WERI-Rb-1 (cell line): ENCODE measurements at regions not wholly inside any gene's neighbourhood (a gene's known extent, or its start where the extent isn't known, plus 50 kb on each side); places are given as distances from the start of the nearest gene placed in this dataset.

ENCODE experiments used
- DNase-seq: peaks from one replicate; pipeline ENCODE4 v3.0.0-alpha.2; 2020
- H3K27ac ChIP-seq: fragments of 250-450 bp; sonication (Bioruptor Pico); 2 replicates; pipeline ENCODE4 v1.5.1; 2020; ENCODE audit warnings: mild to moderate bottlenecking, moderate library complexity
- H3K27me3 ChIP-seq: fragments of 250-450 bp; sonication (Bioruptor Pico); 2 replicates; pipeline ENCODE4 v1.5.1; 2021; ENCODE audit warnings: mild to moderate bottlenecking, low read depth, moderate library complexity; ENCODE audit not compliant: insufficient read depth, severe bottlenecking
- H3K36me3 ChIP-seq: fragments of 250-450 bp; sonication (Bioruptor Pico); 2 replicates; pipeline ENCODE4 v1.5.1; 2020; ENCODE audit warnings: mild to moderate bottlenecking, moderate library complexity
- H3K4me3 ChIP-seq: 2 replicates; pipeline ENCODE4 v1.5.1; 2011; ENCODE audit warnings: low read depth, mild to moderate bottlenecking, control low read depth, low read length
- H3K9me3 ChIP-seq: fragments of 250-450 bp; sonication (Bioruptor Pico); 2 replicates; pipeline ENCODE4 v1.5.1; 2021; ENCODE audit warnings: mild to moderate bottlenecking, moderate library complexity; ENCODE audit not compliant: severe bottlenecking
- CTCF ChIP-seq: IDR thresholded peaks from 2 replicates; pipeline ENCODE4 v1.5.1; 2011; ENCODE audit warnings: low read depth, mild to moderate bottlenecking, control low read depth, inconsistent platforms, low read length

GRCh38 chr17:77380395-77381184, 239.8 kb downstream of the SEC14L1 start:
- Histone ChIP-seq H3K27me3 (no peaks in the 10 kb centered on the region), H3K27ac (peak overlapping the region; percentile 50), H3K4me3 (no peak overlapping the region), H3K36me3 (peaks cover 41% of the 10 kb centered on the region), H3K9me3 (no peaks in the 10 kb centered on the region)
- TF ChIP-seq CTCF = no peak
- no peak for DNase-seq

GRCh38 chr17:77381185-77381700, 240.5 kb downstream of the SEC14L1 start:
- peak overlapping the region; percentile 50 for H3K27ac ChIP-seq
- no peak for TF ChIP-seq CTCF

GRCh38 chr17:77381731-77382130, 241.0 kb downstream of the SEC14L1 start:
- Histone ChIP-seq H3K4me3 (no peak overlapping the region), H3K27ac (peak overlapping the region; percentile 50)
- TF ChIP-seq CTCF = no peak

More at GRCh38 chr17:77381185-77381700, 240.5 kb downstream of the SEC14L1 start:
- DNase-seq = no peak
- Histone ChIP-seq H3K4me3 (no peak overlapping the region), H3K36me3 (peaks cover 47% of the 10 kb centered on the region), H3K27me3 (no peaks in the 10 kb centered on the region), H3K9me3 (no peaks in the 10 kb centered on the region)

DNA sequence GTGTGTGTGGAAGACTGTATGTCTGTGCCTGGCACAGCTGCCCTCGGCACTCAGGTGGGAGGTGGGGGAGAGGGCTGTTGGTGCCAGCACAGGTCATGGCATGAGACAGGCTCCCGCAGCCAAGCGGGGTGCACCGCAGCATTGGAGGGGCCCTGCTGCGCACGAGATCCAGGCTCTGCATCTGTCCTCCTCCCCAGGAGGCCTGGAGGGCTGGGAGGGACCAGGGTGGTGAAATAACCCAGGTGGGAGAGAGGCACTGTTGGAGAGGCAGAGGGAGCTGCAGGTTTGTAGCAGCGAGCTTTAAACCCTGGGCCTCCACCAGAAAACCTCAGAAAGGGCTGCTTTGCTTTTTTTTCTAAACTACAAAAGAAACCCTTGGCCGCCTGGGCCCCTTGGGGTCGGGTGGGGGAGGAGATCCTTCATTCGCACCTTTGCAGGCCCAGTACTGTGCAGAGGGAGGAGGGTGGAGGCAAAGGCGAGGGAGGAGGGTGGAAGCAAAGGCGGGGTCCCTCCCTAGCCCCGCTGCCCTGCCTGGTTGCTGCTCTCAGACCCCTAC, 241.7 kb downstream of the SEC14L1 start:
- peak overlapping the region; percentile 31 for H3K27ac ChIP-seq
- TF ChIP-seq CTCF = no peak

More at GRCh38 chr17:77381731-77382130, 241.0 kb downstream of the SEC14L1 start:
- Histone ChIP-seq H3K27me3 (no peaks in the 10 kb centered on the region), H3K9me3 (no peaks in the 10 kb centered on the region), H3K36me3 (peaks cover 51% of the 10 kb centered on the region)
- DNase-seq = no peak

GRCh38 chr17:77382966-77383612, 242.3 kb downstream of the SEC14L1 start:
- DNase-seq = no peak
- Histone ChIP-seq H3K9me3 (no peaks in the 10 kb centered on the region), H3K27me3 (no peaks in the 10 kb centered on the region), H3K27ac (no peak overlapping the region), H3K4me3 (no peak overlapping the region), H3K36me3 (peaks cover 56% of the 10 kb centered on the region)
- no peak for TF ChIP-seq CTCF

More for the DNA sequence above, 241.7 kb downstream of the SEC14L1 start:
- Histone ChIP-seq H3K4me3 (no peak overlapping the region), H3K36me3 (peaks cover 54% of the 10 kb centered on the region), H3K27me3 (no peaks in the 10 kb centered on the region), H3K9me3 (no peaks in the 10 kb centered on the region)
- no peak for DNase-seq
